Mesenteric fat pad (tissue), 1 donor: ENCODE measurements at regions not wholly inside any gene's neighbourhood (a gene's known extent, or its start where the extent isn't known, plus 50 kb on each side); places are given as distances from the start of the nearest gene placed in this dataset.
"Not testable (repeated sequence)": the region's sequence is repeated elsewhere in the genome, so short reads cannot be mapped to it uniquely, and the experiment has no call there.

Experiments
- DNase-seq: peaks from one replicate; pipeline ENCODE4 v3.0.0-alpha.2; 2020; ENCODE audit warnings: low spot score
- donor health status: DM: yes; HTN: yes; CAD: no.

DNA sequence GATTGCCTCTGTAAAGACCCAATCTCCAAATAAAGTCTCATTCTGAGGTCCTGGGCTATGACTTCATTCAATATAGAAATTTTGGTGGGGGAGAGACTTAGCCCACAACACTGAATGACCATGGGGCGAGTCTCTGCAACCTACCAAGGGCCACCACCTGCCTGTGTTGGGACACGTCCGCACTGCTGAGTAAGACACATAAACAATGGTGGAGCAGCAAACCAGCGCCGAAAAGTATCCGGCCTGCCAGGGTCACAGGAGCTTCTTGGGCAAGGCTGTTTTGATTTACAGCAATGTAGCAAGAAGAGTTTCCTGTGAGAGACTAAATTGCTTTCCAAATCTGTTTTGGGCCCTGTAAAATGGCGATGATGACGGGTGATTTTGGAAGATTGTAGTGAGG lies 122.3 kb downstream of the SHANK2 start:
- no peak for DNase-seq

DNA sequence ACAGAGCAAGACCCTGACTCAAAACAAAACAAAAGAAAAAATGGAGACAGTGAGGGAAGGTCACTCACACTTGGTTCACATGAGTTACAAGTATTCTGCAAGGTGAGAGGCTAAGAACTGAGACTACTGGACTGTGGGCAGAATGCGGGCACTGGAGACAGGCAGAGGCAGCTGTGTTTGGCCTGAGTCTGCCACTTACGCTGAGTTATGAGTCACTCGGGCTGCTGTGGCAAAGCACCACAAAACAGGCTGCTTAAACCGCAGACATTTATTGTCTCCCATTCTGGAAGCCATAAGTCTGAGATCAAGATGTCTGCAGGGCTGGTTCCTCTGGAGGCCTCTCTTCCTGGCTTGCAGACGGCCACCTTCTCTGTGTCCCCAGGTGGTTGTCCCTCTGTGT lies 122.8 kb downstream of the SHANK2 start:
- DNase-seq: no peak

GRCh38 chr11:71127806-71128205 lies 124.6 kb downstream of the SHANK2 start:
- no peak for DNase-seq

- DNase-seq: not testable (repeated sequence)
Measured at GRCh38 chr11:71126401-71126800, 126.0 kb downstream of the SHANK2 start.

DNA sequence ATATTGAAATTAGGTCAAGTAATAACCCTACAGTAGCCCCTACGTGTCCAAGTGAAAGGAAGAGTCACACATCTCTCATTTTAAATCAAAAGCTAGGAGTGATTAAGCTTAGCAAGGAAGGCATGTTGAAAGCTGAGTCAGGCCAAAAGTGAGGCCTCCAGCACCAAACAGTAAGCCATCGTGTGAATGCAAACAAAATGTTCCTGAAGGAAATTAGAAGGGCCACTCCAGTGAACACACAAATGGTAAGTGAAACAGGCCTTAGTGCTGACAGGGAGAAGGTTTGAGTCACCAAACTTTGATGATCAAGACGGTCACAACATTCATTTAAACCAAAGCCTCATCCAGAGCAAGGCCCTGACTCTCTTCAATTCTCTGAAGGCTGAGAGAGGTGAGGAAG lies 127.2 kb downstream of the SHANK2 start:
- DNase-seq: no peak

GRCh38 chr11:71124127-71124526 lies 128.2 kb downstream of the SHANK2 start:
- DNase-seq: no peak

DNA sequence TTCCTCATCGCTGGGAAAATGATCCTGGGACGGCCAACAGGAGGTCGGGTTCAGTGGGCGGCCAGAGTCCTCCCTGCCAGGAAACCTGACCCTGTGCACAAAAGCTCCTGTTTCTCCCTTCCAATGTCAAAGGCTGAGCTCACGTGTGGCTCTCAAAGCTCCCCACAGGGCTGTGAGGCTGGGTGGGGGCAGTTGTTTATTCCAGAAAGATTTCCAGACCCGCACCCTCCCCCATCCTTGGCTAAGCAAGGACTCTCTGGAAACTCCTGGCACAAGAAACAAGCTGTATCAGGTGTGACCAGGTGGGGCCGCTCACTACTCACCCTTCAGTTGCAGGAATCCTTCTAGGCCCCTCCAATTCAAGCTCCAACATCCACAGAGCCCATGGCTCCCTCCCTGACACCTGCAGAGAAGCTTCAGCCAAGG lies 131.9 kb downstream of the SHANK2 start:
- no peak for DNase-seq

- no peak for DNase-seq
Measured at GRCh38 chr11:71119656-71120269, 132.6 kb downstream of the SHANK2 start.

DNA sequence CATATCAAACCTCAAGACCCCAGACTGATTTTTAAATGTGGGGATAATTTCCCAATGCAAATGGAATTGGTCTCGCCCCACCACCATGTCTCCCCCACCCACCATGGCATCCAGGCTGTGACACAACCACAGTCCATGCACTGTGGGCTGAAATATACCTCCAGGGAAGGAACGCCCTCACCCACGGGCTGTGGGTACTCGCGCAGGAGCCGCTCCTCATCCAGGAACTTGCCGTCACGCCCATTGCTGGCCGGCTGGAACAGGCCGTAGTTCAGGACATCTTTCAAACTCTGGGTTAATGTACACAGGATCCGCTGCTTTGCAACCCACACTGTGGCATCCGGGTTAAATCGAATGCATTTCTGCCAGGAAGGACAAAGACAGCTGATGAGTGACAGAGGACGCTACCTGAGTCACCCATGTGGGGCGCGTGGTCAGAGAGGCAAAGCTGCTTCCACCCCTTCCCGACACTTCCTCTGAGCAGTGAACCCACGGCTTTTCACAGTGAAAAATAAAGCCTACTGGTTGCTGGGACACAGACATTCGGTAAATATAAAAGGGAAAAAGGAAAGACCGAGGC lies 133.6 kb downstream of the SHANK2 start:
- DNase-seq: no peak

- DNase-seq: no peak
Measured at GRCh38 chr11:71117311-71117710, 135.1 kb downstream of the SHANK2 start.

- DNase-seq: no peak
Measured at GRCh38 chr11:71116693-71117040, 135.7 kb downstream of the SHANK2 start.

GRCh38 chr11:71115770-71116692 lies 136.3 kb downstream of the SHANK2 start:
- no peak for DNase-seq

DNA sequence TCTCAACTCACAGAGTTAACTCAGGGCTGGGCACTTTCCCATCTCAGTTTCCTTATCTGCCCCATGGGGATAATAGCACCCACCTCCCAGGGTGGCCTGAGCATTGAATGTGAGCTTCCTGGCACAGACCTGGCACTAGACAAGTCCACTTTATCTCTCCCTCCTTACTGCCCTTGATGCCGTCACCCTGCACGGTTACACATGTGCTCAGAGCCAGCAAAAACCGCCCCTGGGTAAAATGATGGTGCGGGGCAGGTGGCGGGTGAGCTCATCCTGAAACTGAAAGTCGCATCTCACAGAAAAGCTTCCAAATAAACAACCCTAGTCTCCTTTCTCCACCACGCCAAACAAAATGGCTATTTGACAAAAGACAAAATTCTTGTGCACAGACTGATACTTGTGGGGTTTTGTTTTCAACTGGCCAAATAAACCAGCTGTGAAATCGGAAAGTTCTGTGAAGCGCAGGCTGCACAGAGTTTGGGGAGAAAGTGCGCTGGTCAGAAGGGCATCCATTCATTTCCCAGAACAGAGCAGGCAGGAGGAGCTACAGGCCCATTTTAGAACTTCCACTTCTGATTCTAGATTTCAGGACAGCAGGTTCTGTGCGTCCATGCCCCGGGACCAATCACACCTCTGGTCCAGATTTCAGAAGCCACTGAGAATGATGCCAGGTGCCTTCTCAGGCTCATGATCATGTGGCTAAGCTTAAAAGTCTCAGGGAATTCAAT lies 138.1 kb downstream of the SHANK2 start:
- no peak for DNase-seq

DNA sequence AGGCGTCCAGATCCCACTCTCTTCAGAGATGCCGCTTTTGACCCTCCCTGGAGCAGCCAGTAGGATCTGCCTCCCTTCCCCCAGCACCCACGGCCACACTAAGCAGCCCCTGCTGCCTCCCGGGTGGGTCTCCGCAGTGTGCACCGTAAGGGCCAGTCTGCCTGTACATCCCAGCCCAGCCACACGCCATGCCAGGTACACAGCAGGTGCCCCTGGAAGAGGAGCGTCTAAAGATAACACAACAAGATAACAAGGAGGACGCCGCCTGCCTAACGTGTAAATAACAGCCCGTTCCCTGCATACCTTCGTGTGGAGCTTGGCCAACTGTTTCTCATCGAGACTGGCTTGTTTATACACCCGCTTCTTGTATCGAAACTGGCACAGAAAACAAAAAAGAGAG lies 139.4 kb downstream of the SHANK2 start:
- DNase-seq: no peak

DNA sequence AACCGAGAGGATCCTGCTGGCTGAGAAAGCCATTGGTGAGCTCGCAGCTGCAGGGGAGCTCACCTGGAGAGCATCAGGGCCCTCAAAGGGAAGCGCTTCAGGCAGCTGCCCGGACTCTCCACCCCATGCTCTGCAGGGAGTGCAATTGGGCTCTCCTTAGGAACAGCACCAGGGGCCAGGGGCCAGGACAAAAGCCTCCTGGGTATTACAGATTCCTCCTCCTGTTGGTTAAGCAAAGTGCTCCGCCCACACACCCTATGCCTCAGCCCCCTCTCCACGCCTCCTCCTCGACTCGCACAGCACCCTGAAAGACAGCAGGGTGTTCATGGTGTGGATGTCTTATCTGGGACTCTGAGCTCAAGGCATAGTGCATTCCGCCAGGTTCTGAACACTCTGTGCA lies 139.9 kb downstream of the SHANK2 start:
- DNase-seq: no peak

DNA sequence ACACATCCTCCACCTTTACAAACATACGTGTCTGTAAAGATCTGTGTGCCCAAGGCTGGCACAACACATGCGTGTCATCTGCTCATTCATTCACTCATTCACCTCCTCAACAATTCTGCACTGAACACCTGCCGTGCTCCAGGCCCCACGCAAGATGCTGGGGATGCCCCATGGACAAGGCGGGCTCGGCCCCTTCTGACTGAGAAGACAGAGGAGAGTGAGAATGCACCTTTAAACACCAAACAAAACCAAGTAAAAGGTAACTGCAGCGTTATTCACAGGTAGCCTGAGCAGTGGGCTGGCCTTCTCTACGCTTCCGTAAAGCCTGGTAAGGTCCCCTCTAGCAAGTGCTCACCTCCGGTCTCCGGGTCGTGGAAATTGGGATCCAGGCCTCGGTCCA lies 142.8 kb downstream of the SHANK2 start:
- no peak for DNase-seq

DNA sequence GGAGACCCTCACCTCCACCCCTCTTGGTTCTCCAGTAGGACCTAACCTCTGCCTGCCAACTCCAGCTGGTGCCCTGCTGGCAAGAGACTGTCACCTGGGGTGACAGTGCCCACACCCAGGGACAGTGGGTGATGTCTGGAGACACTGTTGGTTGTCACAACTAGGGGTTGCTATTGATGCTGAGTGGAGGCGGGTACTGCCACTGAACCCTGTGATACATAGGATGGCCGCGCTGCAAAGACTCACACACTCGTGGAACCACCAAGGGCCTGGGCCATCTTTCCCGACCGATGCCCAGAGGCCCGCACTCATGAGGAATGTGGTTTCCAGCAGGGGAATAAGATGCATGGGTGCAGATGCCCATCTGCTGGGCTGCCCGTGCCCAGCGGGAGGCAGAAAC lies 143.2 kb downstream of the SHANK2 start:
- DNase-seq: no peak

- no peak for DNase-seq
Measured at GRCh38 chr11:71108013-71108865, 144.1 kb downstream of the SHANK2 start.

DNA sequence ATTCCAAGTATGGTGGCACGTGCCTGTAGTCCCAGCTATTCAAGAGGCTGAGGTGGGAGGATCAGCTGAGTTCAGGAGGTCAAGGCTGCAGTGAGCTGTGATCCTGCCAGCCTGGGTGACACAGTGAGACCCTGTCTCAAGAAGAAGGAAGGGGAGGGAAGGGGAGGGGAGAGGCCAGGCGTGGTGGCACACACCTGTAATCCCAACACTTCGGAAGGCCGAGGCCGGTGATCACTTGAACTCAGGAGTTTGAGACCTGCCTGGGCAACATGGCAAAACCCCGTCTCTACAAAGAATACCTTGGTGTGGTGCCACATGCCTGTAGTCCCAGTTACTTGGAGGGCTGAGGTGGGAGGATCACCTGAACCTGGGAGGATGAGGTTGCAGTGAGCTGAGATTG lies 145.7 kb downstream of the SHANK2 start:
- DNase-seq: no peak

- DNase-seq: no peak
Measured at GRCh38 chr11:71103266-71103665, 149.1 kb downstream of the SHANK2 start.
